HG03457 (cell line): ENCODE measurements at regions not wholly inside any gene's neighbourhood (a gene's known extent, or its start where the extent isn't known, plus 50 kb on each side); places are given as distances from the start of the nearest gene placed in this dataset.
"Not testable (repeated sequence)": the region's sequence is repeated elsewhere in the genome, so short reads cannot be mapped to it uniquely, and the experiment has no call there.

Source experiments
- ATAC-seq: cut with Tn5 transposase; IDR thresholded peaks from one replicate; pipeline ENCODE4 v1.9.1; 2021; ENCODE audit warnings: moderate number of reproducible peaks; ENCODE audit not compliant: unreplicated experiment

GRCh38 chr12:25788707-25789442 lies 169.6 kb upstream of the RASSF8 start:
- no peak for ATAC-seq

GRCh38 chr12:25789541-25789944 lies 168.9 kb upstream of the RASSF8 start:
- no peak for ATAC-seq

DNA sequence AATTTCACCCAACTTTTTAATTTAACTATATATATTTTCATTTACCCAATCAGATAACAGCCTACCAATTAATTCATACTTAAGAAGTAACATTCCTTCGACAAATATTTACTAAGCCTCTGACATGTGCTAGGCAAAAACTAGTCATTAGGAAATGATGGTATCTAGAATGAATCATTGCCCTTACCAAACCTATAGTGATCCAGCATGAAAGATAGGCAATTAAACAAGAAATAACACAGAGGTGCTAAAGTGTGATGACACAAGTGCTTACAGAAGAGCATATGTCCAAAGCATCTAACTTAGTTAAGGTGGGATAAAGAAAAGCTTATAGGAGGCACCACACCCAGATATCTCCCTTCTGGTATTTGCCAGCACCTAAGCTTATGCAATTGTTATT lies 166.5 kb upstream of the RASSF8 start:
- ATAC-seq = no peak

DNA sequence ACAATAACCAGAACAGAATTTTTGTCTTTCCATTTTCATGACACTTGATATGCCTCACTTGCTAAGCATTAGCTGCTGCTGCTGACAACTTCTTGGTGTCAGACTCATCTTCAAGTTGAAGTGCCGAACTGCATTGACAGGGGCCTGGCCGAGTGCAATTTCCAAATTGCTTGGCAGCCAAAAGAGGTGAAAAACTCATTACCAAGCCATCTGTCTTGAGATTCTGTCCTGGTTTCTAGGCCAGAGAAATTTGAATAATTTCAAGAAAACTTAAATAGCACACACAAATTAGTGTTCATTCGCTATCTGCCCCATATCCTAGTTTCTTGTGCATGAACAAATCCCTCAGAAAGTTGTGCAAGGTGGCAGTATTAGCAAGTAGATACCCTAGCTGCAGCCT lies 165.3 kb upstream of the RASSF8 start:
- no peak for ATAC-seq

GRCh38 chr12:25794571-25794970 lies 163.9 kb upstream of the RASSF8 start:
- ATAC-seq = no peak

DNA sequence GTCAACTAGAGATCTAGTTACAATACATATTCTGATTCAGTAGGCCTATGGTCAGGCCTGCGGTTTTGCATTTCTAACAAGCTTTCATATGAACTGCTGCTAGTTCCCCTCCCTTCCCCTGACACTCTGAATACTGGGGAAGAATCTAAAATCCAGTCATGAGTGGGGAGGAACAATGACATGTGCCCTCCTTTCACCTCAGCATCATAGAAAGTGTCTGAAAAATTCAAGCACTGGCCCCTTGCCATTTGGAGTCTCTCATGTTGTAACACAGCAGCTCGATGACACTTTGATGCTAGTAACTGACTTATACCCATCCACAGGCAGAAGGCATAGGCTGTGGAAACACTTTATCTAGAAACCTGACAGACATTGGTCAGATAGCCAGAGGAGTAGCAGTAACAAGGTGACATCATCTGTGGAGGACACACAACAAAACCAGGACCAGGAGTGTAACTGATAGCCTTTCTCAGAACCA lies 161.9 kb upstream of the RASSF8 start:
- ATAC-seq = no peak

DNA sequence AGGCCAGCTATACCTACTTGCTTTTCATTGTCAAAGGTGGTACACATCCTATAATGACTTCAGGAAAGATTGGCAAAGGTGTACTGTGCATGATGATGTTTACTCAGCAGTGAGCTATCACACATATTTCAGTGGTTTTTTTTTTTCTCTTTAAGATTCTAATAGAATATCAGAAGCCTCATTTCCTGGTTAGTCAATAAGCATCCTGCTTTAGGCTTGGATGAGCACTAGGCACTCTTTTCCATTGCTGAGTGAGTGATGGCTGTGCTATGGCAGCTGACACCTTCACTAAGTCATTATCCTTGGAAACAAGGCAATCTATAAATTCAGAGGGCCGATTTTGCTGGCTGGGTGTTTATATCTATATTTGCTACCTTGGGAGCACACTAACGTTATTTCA lies 161.1 kb upstream of the RASSF8 start:
- no peak for ATAC-seq

DNA sequence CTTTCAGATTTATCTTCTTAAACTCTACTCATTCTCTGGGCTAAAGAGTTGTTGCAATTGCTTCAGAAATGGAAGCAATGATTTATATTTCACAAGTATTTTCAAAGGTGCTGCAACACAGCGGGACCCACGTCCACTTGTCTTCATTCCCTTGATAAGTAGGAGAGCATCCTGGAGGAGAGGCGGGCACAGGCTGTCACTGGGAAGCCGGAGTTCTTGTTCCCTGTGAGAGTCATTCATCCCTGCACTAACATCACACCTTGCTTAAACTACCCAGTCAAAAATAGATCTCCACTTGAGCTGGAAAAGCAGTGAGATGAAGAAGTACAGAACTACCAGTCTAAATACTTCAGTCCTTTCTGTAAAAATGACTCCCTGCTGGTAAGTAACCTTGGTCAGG lies 160.5 kb upstream of the RASSF8 start:
- ATAC-seq = no peak

GRCh38 chr12:25800101-25800500 lies 158.4 kb upstream of the RASSF8 start:
- ATAC-seq = no peak

GRCh38 chr12:25801734-25802133 lies 156.7 kb upstream of the RASSF8 start:
- no peak for ATAC-seq

DNA sequence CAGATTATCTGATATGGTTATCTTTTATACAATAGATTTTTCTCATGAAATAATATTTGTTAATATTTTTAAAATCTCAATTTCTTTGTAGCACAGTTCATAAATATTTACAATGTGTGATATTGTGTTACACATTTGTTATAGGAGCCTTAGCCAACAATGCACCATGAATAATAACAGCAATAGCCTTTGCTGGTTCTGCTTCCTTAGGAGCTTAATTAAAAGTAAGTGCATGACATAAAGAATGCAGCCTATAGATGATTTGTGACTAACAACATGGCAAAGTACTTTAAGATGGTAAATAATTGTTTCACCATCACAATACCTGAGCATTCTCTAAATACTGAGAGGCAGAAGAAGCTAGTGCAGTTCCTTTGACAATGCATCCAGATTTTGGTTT lies 156.3 kb upstream of the RASSF8 start:
- no peak for ATAC-seq

- ATAC-seq = not testable (repeated sequence)
Observed at GRCh38 chr12:25803029-25803664, 155.3 kb upstream of the RASSF8 start.

- ATAC-seq = not testable (repeated sequence)
Observed at GRCh38 chr12:25804286-25804685, 154.2 kb upstream of the RASSF8 start.

GRCh38 chr12:25806271-25806670 lies 152.2 kb upstream of the RASSF8 start:
- no peak for ATAC-seq

DNA sequence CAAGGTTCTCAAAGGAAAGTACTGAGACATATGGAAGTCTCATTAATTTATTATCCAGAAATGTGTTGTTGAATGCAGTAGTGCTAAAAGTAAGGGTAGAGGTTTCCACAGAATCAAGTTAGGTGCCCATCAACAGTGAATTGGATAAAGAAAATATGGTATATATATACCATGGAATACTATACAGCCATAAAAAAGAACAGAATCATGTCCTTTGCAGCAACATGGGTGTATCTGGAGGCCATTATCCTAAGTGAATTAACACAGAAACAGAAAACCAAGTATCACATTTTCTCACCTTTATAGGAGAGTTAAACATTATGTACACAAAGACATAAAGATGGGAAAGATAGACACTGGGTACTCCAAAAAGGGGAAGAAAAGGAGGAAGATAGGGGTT lies 149.9 kb upstream of the RASSF8 start:
- no peak for ATAC-seq

DNA sequence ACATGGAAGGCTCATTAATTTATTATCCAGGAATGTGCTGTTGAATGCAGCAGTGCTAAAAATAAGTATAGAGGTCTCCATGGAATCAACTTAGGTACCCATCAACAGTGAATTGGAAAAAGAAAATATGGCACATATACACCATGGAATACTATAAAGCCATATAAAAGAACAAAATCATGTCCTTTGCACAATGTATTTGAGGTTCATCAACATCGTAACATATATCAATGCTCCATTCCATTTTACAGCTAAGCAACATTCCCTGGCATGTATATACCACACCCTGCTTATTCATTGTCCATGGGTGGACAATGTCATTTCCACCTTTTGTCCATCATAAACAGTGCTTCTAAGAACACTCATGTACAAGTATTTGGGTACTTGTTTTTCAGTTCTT lies 147.8 kb upstream of the RASSF8 start:
- no peak for ATAC-seq

DNA sequence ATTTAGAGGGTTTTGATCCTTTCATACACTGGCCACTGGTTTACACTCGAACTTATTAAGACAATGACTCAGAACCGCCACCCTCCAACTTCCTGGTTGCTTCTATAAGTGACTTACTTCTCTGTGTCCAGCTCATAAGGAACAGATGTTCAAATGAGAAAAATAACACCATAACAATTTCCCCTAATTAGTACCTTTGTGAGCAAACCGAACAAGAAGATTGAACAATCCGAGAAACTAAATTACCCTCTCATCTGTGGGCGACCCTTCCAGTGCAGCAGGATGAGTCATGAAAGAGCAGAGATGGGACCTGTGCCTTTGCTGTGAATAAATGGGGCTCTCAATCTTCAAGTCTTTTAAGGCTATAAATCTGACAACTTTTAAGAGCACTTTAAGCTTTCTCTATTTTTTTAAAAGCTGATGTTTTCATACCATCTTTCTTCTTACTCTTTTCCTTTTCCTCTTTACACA lies 146.8 kb upstream of the RASSF8 start:
- no peak for ATAC-seq

DNA sequence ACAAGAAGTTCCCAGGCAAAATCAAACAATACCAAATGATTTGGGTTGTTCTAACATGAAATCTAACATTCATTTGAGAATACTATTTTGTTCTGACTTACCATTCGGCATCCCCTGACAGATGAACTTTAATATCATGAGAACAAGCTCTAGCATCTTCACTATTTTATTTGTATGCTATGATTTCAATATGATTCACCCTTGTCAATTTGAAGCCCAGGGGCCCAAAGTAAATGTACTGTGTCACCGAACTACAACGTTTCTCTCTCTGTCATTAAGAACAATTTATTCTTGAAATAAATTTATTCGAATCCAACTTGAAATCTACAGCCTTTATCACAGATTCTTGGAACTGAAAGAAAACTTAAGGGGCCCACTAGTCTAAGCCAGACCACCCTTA lies 146.2 kb upstream of the RASSF8 start:
- ATAC-seq = no peak

DNA sequence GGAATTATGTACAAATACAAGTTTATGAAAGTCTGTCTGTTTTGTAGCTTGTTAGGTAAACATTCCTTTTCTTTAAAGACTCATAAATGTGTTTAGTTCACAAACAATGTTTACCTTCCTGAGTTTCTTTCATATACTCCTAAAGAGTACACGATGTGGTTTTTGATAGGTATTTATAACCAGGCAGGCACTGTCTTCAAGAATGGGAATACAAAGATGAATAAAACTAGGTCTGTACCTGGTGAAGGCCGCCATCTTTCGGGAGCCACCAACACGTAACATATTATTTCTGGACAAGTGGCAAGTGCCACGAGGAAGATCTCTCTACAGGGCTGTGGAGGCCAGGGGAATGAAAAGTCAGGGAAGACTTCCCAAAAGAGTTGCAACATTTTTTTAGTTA lies 144.6 kb upstream of the RASSF8 start:
- no peak for ATAC-seq

GRCh38 chr12:25816637-25817036 lies 141.8 kb upstream of the RASSF8 start:
- ATAC-seq = no peak

- no peak for ATAC-seq
Observed at GRCh38 chr12:25817166-25817565, 141.3 kb upstream of the RASSF8 start.

- ATAC-seq = no peak
Observed at GRCh38 chr12:25818596-25819390, 139.7 kb upstream of the RASSF8 start.
